HepG2 (cell line): ENCODE measurements at regions not wholly inside any gene's neighbourhood (a gene's known extent, or its start where the extent isn't known, plus 50 kb on each side); places are given as distances from the start of the nearest gene placed in this dataset.
"Not testable (repeated sequence)": the region's sequence is repeated elsewhere in the genome, so short reads cannot be mapped to it uniquely, and the experiment has no call there.

ENCODE experiments used
- CEBPG ChIP-seq: IDR thresholded peaks from 2 replicates; pipeline ENCODE4 v1.6.1; 2016
- CTCF ChIP-seq: sonication (generic); formaldehyde crosslinking; IDR thresholded peaks from 2 replicates; pipeline ENCODE4 v1.5.0; 2020; ENCODE audit warnings: mild to moderate bottlenecking, missing genetic modification reagents, moderate library complexity
- MLX ChIP-seq: IDR thresholded peaks from 2 replicates; pipeline ENCODE4 v1.6.1; 2016
- MXI1 ChIP-seq: IDR thresholded peaks from 3 replicates; pipeline ENCODE4 v1.6.1; 2012; ENCODE audit warnings: low read depth, low read length, inconsistent platforms, borderline replicate concordance
- MYPOP ChIP-seq: sonication (generic); formaldehyde crosslinking; IDR thresholded peaks from 2 replicates; pipeline ENCODE4 v1.8.1; 2023; ENCODE audit warnings: mild to moderate bottlenecking, moderate library complexity, missing genetic modification reagents
- NBN ChIP-seq: fragments of 450-650 bp; conservative IDR thresholded peaks from 2 replicates; pipeline ENCODE4 v1.6.1; 2017
- NFE2L1 ChIP-seq: sonication (generic); formaldehyde crosslinking; IDR thresholded peaks from 2 replicates; pipeline ENCODE4 v1.4.0; 2020; ENCODE audit warnings: missing genetic modification reagents, mild to moderate bottlenecking, borderline replicate concordance
- NR1H2 ChIP-seq: sonication (generic); formaldehyde crosslinking; IDR thresholded peaks from 2 replicates; pipeline ENCODE4 v1.8.1; 2022; ENCODE audit warnings: low read depth, missing genetic modification reagents, borderline replicate concordance
- RCOR2 ChIP-seq: IDR thresholded peaks from 2 replicates; pipeline ENCODE4 v1.6.1; 2016; ENCODE audit warnings: missing biosample characterization, missing genetic modification reagents
- REXO4 ChIP-seq: sonication (generic); formaldehyde crosslinking; IDR thresholded peaks from 2 replicates; pipeline ENCODE4 v1.8.0; 2022; ENCODE audit warnings: missing genetic modification reagents, mild to moderate bottlenecking, borderline replicate concordance
- RFX5 ChIP-seq: IDR thresholded peaks from 2 replicates; pipeline ENCODE4 v1.6.1; 2011; ENCODE audit warnings: low read depth, low read length, improper control_type of control experiment
- SP1 ChIP-seq, 2 experiments: fragments of 450-650 bp in 1 of 2; sonication (generic) in 1 of 2; formaldehyde crosslinking in 1 of 2; IDR thresholded peaks; 2 replicates each; pipeline versions ENCODE4 v1.4.0 to v1.6.1; 2016 to 2020; ENCODE audit warnings: missing genetic modification reagents in 1 of 2
- ZNF280D ChIP-seq: sonication (generic); formaldehyde crosslinking; IDR thresholded peaks from 2 replicates; pipeline ENCODE4 v1.5.1; 2020; ENCODE audit warnings: mild to moderate bottlenecking, missing genetic modification reagents
- TF ChIP-seq, protein P1 (sequence below): sonication (generic); formaldehyde crosslinking; IDR thresholded peaks from 2 replicates; pipeline ENCODE4 v1.4.0; 2020; ENCODE audit warnings: missing genetic modification reagents

DNA sequence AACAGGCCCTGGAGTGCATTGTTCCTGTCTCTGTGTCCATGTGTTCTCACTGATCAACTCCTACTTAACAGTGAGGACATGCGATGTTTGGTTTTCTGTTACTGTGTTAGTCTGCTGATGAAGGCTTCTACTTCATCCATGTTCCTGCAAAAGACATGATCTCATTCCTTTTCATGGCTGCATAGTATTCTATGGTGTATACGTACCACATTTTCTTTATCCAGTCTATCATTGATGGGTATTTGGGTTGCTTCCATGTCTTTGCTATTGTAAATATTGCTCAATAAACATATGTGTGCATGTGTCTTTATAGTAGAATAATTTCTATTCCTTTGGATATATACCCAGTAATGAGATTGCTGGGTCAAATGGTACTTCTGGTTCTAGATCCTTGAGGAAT is 537.7 kb upstream of the FSHR start:
- not testable (repeated sequence) for TF ChIP-seq NR1H2; MLX; REXO4; MYPOP (CRISPR knock-in tag); CTCF; RFX5; CEBPG (CRISPR knock-in tag); SP1 (IDR thresholded peaks at IDR 0.05); SP1 (CRISPR knock-in tag; IDR thresholded peaks at IDR 0.05); NBN; NFE2L1 (CRISPR knock-in tag); MXI1; RCOR2; ZNF280D (CRISPR knock-in tag)
- TF ChIP-seq, protein P1, sequence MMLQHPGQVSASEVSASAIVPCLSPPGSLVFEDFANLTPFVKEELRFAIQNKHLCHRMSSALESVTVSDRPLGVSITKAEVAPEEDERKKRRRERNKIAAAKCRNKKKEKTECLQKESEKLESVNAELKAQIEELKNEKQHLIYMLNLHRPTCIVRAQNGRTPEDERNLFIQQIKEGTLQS (CRISPR knock-in tag): not testable (repeated sequence)
